Tibial nerve (tissue), 4 donors: ENCODE measurements at regions not wholly inside any gene's neighbourhood (a gene's known extent, or its start where the extent isn't known, plus 50 kb on each side); places are given as distances from the start of the nearest gene placed in this dataset.

ENCODE experiments used
- CTCF ChIP-seq, 5 experiments: fragments of 200-600 bp in 3 of 5; fragments of 450-650 bp in 2 of 5; sonication (generic) in 3 of 5; IDR thresholded peaks; one replicate each; pipeline ENCODE4 v1.5.1; 2016 to 2019; ENCODE audit warnings: antibody characterized with exemption in 5 of 5, mild to moderate bottlenecking in 3 of 5, moderate library complexity in 2 of 5
- EP300 ChIP-seq, 2 donors: sonication (generic); formaldehyde crosslinking; IDR thresholded peaks; one replicate each; pipeline ENCODE4 v1.6.1; 2017; ENCODE audit warnings: antibody characterized with exemption in 2 of 2, mild to moderate bottlenecking in 1 of 2
- POLR2A ChIP-seq, 2 donors: fragments of 450-650 bp; IDR thresholded peaks; one replicate each; pipeline ENCODE4 v1.6.1; 2017; ENCODE audit warnings: antibody characterized with exemption in 2 of 2, mild to moderate bottlenecking in 2 of 2, moderate library complexity in 2 of 2

GRCh38 chrX:74216421-74216820 is 87.6 kb upstream of the ZCCHC13 start:
- TF ChIP-seq CTCF (IDR thresholded peaks at IDR 0.05) (no peak), EP300 (IDR thresholded peaks at IDR 0.05) (no peak), POLR2A (IDR thresholded peaks at IDR 0.05) (no peak)
